GM12878 (cell line): ENCODE measurements at regions not wholly inside any gene's neighbourhood (a gene's known extent, or its start where the extent isn't known, plus 50 kb on each side); places are given as distances from the start of the nearest gene placed in this dataset.

Experiments
- ATAC-seq: fragments of 200-7000 bp; cut with Tn5 transposase; 3 replicates; pipeline ENCODE4 v1.9.1; 2020; ENCODE audit warnings: mild to moderate bottlenecking, moderate library complexity
- BruUV-seq: library from RNA; stranded (reverse); fragments of 400-500 nt; replicated peaks from 2 replicates; lab custom pipeline; 2021; lab: Mats Ljungman, UMichigan
- CTCF ChIA-PET: fragments of 300-600 bp; sonication (Branson Sonifier 250); formaldehyde crosslinking; extraction: SDS; loops from one replicate; lab custom pipeline; 2021; ENCODE audit warnings: inconsistent platforms; lab: Yijun Ruan, JAX
- POLR2A ChIA-PET: fragments of 350-600 bp; formaldehyde crosslinking; extraction: SDS; loops from one replicate; lab custom pipeline; 2021; ENCODE audit warnings: inconsistent platforms; lab: Charles Lee
- RAD21 ChIA-PET: fragments of 300-600 bp; sonication (Branson Sonifier 250); formaldehyde crosslinking; loops from one replicate; lab custom pipeline; 2023; ENCODE audit warnings: antibody characterized with exemption; ENCODE audit not compliant: unreplicated experiment; lab: Charles Lee
- SMC1A ChIA-PET: fragments of 300-600 bp; sonication (Branson Sonifier 250); formaldehyde crosslinking; loops from one replicate; lab custom pipeline; 2023; ENCODE audit not compliant: unreplicated experiment, uncharacterized antibody; lab: Charles Lee
- DNase-seq: peaks from one replicate; pipeline ENCODE4 v3.0.0-alpha.2; 2011; ENCODE audit warnings: low read depth, low spot score
- FAIRE-seq: peaks from 3 replicates; lab custom pipeline; 2011; peaks lifted over from hg19 to GRCh38; lab: Jason Lieb, UNC
- H2AFZ ChIP-seq: 2 replicates; pipeline ENCODE4 v1.6.0; 2011; ENCODE audit warnings: low read depth, low read length, control low read depth; ENCODE audit not compliant: control insufficient read depth
- H3K27ac ChIP-seq: 2 replicates; pipeline ENCODE4 v1.5.1; 2011; ENCODE audit warnings: control low read depth; ENCODE audit not compliant: control insufficient read depth, insufficient read depth
- H3K27me3 ChIP-seq, 2 experiments: replicated peaks in 1 of 2; 2 replicates each; pipeline versions ENCODE4 v1.6.0 to v1.6.1; 2011; ENCODE audit warnings: low read length in 1 of 2; ENCODE audit not compliant: control insufficient read depth in 2 of 2, insufficient read depth in 2 of 2
- H3K36me3 ChIP-seq, 2 experiments: 2 replicates each; pipeline ENCODE4 v1.5.1; 2011; ENCODE audit warnings: low read length in 1 of 2; ENCODE audit not compliant: control insufficient read depth in 2 of 2, insufficient read depth in 2 of 2
- H3K4me1 ChIP-seq: 2 replicates; pipeline ENCODE4 v1.6.1; 2011; ENCODE audit warnings: mild to moderate bottlenecking, low read length, moderate library complexity, mixed read lengths; ENCODE audit not compliant: control insufficient read depth, insufficient read depth
- H3K4me2 ChIP-seq: 2 replicates; pipeline ENCODE4 v1.6.0; 2011; ENCODE audit warnings: control low read depth; ENCODE audit not compliant: control insufficient read depth, insufficient read depth
- H3K4me3 ChIP-seq: fragments of 200-600 bp; sonication (generic); 2 replicates; pipeline ENCODE4 v1.5.1; 2016
- H3K79me2 ChIP-seq: 2 replicates; pipeline ENCODE4 v1.6.0; 2011; ENCODE audit warnings: low read length; ENCODE audit not compliant: control insufficient read depth, insufficient read depth
- H3K9ac ChIP-seq: 2 replicates; pipeline ENCODE4 v1.8.0; 2011; ENCODE audit warnings: low read length, control low read depth, mixed read lengths; ENCODE audit not compliant: control insufficient read depth, insufficient read depth
- H3K9me3 ChIP-seq: replicated peaks from 3 replicates; pipeline ENCODE4 v1.5.1; 2011; ENCODE audit warnings: mild to moderate bottlenecking, low read length; ENCODE audit not compliant: control insufficient read depth, insufficient read depth
- H4K20me1 ChIP-seq: 2 replicates; pipeline ENCODE4 v1.6.0; 2011; ENCODE audit not compliant: control insufficient read depth, insufficient read depth
- BACH1 ChIP-seq: fragments of 450-650 bp; IDR thresholded peaks from 2 replicates; pipeline ENCODE4 v1.6.1; 2017; ENCODE audit warnings: mild to moderate bottlenecking, borderline replicate concordance
- BCL11A ChIP-seq: IDR thresholded peaks from 2 replicates; pipeline ENCODE4 v1.6.1; 2011; ENCODE audit warnings: low read depth, low read length
- CTCF ChIP-seq, 3 experiments: IDR thresholded peaks in 2 of 3; conservative IDR thresholded peaks in 1 of 3; 2 replicates each; pipeline ENCODE4 v1.5.1; 2011; ENCODE audit warnings: low read depth in 3 of 3, low read length in 3 of 3, mild to moderate bottlenecking in 3 of 3, control low read depth in 2 of 3, moderate library complexity in 2 of 3, inconsistent platforms in 1 of 3, mixed read lengths in 1 of 3; ENCODE audit not compliant: control insufficient read depth in 2 of 3, insufficient read depth in 1 of 3; ENCODE audit errors: extremely low read depth in 1 of 3
- EED ChIP-seq: sonication (generic); IDR thresholded peaks from 2 replicates; pipeline ENCODE4 v1.6.1; 2016; ENCODE audit warnings: antibody characterized with exemption, low read depth
- HDAC6 ChIP-seq: fragments of 200-600 bp; sonication (generic); IDR thresholded peaks from one replicate; pipeline ENCODE4 v1.8.0; 2017; ENCODE audit warnings: antibody characterized with exemption; ENCODE audit not compliant: unreplicated experiment
- JUNB ChIP-seq: IDR thresholded peaks from 2 replicates; pipeline ENCODE4 v1.6.1; 2016; ENCODE audit warnings: antibody characterized with exemption, mild to moderate bottlenecking
- MEF2B ChIP-seq: fragments of 450-650 bp; IDR thresholded peaks from 2 replicates; pipeline ENCODE4 v1.6.1; 2018; ENCODE audit warnings: mild to moderate bottlenecking, moderate library complexity; ENCODE audit not compliant: partially characterized antibody, poor library complexity, severe bottlenecking
- MXI1 ChIP-seq: fragments of 150-350 bp; IDR thresholded peaks from 2 replicates; pipeline ENCODE4 v1.6.1; 2011; ENCODE audit warnings: low read depth, mild to moderate bottlenecking, inconsistent platforms, low read length, improper control_type of control experiment
- RAD21 ChIP-seq: IDR thresholded peaks from 2 replicates; pipeline ENCODE4 v1.6.1; 2011; ENCODE audit warnings: mild to moderate bottlenecking, low read depth, low read length, moderate library complexity; ENCODE audit not compliant: insufficient read depth
- SP1 ChIP-seq: IDR thresholded peaks from one replicate; pipeline ENCODE4 v1.6.1; 2011; ENCODE audit warnings: low read depth, low read length
- SREBF2 ChIP-seq: IDR thresholded peaks from 2 replicates; pipeline ENCODE4 v1.6.1; 2012; ENCODE audit warnings: mild to moderate bottlenecking, low read length
- ZNF274 ChIP-seq: IDR thresholded peaks from one replicate; pipeline ENCODE4 v1.8.0; 2011; ENCODE audit not compliant: insufficient read length, insufficient read depth
- WGBS: methylation state at CpG from one replicate; pipeline ENCODE4 v1.1.6; 2016; ENCODE audit warnings: low lambda C conversion rate; ENCODE audit not compliant: insufficient replicate concordance, insufficient coverage; ENCODE audit errors: missing lambda C conversion rate; 5-methylcytosine and 5-hydroxymethylcytosine counted together
- in situ Hi-C: fragments of 300-500 bp; cut with MboI; formaldehyde crosslinking; loops from 9 replicates; pipeline ENCODE4 v1.14.3; 2018; ENCODE audit warnings: mixed read lengths
- intact Hi-C: fragments of 100-400 bp; cut with micrococcal nuclease; formaldehyde crosslinking; loops from one replicate; pipeline ENCODE4 v1.14.2; 2022; ENCODE audit not compliant: unreplicated experiment
- TF ChIP-seq, protein P1 (sequence below): fragments of 450-650 bp; IDR thresholded peaks from 2 replicates; pipeline ENCODE4 v1.6.1; 2017; ENCODE audit warnings: antibody characterized with exemption, mild to moderate bottlenecking, moderate library complexity
- TF ChIP-seq, protein P2 (sequence below): fragments of 450-650 bp; IDR thresholded peaks from 2 replicates; pipeline ENCODE4 v1.6.1; 2014; ENCODE audit warnings: mild to moderate bottlenecking

- TF ChIP-seq, protein P1, sequence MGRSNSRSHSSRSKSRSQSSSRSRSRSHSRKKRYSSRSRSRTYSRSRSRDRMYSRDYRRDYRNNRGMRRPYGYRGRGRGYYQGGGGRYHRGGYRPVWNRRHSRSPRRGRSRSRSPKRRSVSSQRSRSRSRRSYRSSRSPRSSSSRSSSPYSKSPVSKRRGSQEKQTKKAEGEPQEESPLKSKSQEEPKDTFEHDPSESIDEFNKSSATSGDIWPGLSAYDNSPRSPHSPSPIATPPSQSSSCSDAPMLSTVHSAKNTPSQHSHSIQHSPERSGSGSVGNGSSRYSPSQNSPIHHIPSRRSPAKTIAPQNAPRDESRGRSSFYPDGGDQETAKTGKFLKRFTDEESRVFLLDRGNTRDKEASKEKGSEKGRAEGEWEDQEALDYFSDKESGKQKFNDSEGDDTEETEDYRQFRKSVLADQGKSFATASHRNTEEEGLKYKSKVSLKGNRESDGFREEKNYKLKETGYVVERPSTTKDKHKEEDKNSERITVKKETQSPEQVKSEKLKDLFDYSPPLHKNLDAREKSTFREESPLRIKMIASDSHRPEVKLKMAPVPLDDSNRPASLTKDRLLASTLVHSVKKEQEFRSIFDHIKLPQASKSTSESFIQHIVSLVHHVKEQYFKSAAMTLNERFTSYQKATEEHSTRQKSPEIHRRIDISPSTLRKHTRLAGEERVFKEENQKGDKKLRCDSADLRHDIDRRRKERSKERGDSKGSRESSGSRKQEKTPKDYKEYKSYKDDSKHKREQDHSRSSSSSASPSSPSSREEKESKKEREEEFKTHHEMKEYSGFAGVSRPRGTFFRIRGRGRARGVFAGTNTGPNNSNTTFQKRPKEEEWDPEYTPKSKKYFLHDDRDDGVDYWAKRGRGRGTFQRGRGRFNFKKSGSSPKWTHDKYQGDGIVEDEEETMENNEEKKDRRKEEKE: no peak
- no peak for TF ChIP-seq BACH1
- no peak for TF ChIP-seq SP1
These were observed 399.2 kb downstream of the IPO8 start (continued) for GRCh38 chr12:30296486-30296885.

DNA sequence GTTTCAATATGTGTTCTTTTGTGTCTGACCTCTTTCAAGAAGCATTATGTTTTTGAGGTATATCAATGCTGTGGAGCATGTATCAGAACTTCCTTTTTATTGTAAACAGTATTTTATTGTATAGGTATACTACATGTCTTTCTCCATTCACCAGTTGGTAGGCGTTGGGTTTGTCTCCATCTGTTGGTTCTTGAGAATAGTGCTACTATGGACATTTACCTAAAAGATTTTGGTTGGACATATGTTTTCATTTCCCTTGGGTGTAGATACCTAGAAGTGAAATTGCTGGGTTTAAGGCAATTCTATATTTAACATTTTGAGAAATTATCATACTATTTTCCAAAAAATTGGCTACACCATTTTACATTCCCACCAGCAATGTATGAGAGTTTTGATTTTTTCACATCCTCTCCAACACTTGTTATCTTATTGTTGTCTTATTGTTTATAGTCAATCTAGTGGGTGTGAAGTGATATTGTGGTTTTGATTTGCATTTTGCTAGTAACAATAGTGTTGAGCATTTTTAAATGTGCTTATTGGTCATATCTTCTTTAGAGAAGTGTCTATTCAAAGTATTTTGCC, 409.2 kb downstream of the IPO8 start:
- no peak for FAIRE-seq
- ATAC-seq: peak; percentile 72
- CTCF ChIA-PET: no interaction called here
- TF ChIP-seq MXI1: no peak
- TF ChIP-seq CTCF (IDR thresholded peaks at IDR 0.05 in 2 of 3, conservative IDR thresholded peaks at IDR 0.05 in 1 of 3; ENCODE audit: control insufficient read depth in 2 of 3, extremely low read depth in 1 of 3, insufficient read depth in 1 of 3, low read depth in 3 of 3, low read length in 3 of 3): peak; percentile 24 to 52 (median 24); a peak in 3 of 6 replicates
- no peak for TF ChIP-seq SREBF2
- TF ChIP-seq MEF2B: peak; percentile 14
- no peak for TF ChIP-seq BCL11A
- TF ChIP-seq JUNB: no peak
- TF ChIP-seq HDAC6: no peak
- TF ChIP-seq EED: no peak
- peak; percentile 57 for TF ChIP-seq RAD21
- TF ChIP-seq ZNF274: no peak
- TF ChIP-seq, protein P1: no peak
- TF ChIP-seq, protein P2, sequence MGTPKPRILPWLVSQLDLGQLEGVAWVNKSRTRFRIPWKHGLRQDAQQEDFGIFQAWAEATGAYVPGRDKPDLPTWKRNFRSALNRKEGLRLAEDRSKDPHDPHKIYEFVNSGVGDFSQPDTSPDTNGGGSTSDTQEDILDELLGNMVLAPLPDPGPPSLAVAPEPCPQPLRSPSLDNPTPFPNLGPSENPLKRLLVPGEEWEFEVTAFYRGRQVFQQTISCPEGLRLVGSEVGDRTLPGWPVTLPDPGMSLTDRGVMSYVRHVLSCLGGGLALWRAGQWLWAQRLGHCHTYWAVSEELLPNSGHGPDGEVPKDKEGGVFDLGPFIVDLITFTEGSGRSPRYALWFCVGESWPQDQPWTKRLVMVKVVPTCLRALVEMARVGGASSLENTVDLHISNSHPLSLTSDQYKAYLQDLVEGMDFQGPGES: no peak

More for the DNA sequence above, 409.2 kb downstream of the IPO8 start:
- H3K27ac ChIP-seq: no peak overlapping the region
- in situ Hi-C loops: no loop called here
- no peaks in the 10 kb centered on the region for H4K20me1 ChIP-seq
- 0% methylated on average over 1 of the region's 1 CpG for WGBS
- ChIA-PET SMC1A (no interaction called here), POLR2A (no interaction called here), RAD21 (no interaction called here)
- H3K9ac ChIP-seq: no peak overlapping the region
- no peak overlapping the region for H3K4me3 ChIP-seq
- H3K79me2 ChIP-seq: no peaks in the 10 kb centered on the region
- intact Hi-C loops: loop anchor here (1.0 to 5.0 kb wide), 3 partner anchors 520 to 769 kb away; no protein-coding TSS in a partner anchor
- H2AFZ ChIP-seq: no peak overlapping the region
- H3K9me3 ChIP-seq: no peaks in the 10 kb centered on the region
- BruUV-seq: no TSS peak
- DNase-seq: no peak
- no peaks in the 10 kb centered on the region for H3K4me1 ChIP-seq
- no peak overlapping the region for H3K4me2 ChIP-seq
- H3K27me3 ChIP-seq: no peaks in the 10 kb centered on the region
- no peaks in the 10 kb centered on the region for H3K36me3 ChIP-seq
